HG02938 (cell line): ENCODE measurements at regions not wholly inside any gene's neighbourhood (a gene's known extent, or its start where the extent isn't known, plus 50 kb on each side); places are given as distances from the start of the nearest gene placed in this dataset.
"Not testable (repeated sequence)": the region's sequence is repeated elsewhere in the genome, so short reads cannot be mapped to it uniquely, and the experiment has no call there.

Source experiments
- ATAC-seq: cut with Tn5 transposase; IDR thresholded peaks from one replicate; pipeline ENCODE4 v1.9.1; 2021; ENCODE audit warnings: mild to moderate bottlenecking, moderate library complexity; ENCODE audit not compliant: unreplicated experiment

- ATAC-seq = no peak
Measured at GRCh38 chr14:56023661-56024081, 94.5 kb upstream of the PELI2 start.

GRCh38 chr14:56025191-56025590 lies 93.0 kb upstream of the PELI2 start:
- no peak for ATAC-seq

DNA sequence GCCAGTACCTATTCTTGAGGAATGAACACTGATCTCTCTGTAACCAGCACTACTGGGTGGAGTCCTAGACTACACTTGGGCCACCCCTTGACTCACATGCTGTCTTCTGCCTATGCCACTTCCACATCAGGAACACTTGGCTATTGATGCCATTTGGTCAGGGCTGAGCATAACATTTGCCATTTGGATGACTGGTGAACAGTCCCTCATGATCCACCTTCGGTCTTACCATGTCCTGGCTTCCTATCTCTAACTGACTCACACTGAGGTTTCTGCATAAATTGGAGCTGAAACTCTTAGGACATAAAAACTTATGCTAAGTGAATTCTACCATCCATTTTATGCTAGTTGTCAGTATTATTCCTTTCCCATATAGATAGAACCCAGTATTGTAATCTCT lies 91.7 kb upstream of the PELI2 start:
- ATAC-seq = no peak

DNA sequence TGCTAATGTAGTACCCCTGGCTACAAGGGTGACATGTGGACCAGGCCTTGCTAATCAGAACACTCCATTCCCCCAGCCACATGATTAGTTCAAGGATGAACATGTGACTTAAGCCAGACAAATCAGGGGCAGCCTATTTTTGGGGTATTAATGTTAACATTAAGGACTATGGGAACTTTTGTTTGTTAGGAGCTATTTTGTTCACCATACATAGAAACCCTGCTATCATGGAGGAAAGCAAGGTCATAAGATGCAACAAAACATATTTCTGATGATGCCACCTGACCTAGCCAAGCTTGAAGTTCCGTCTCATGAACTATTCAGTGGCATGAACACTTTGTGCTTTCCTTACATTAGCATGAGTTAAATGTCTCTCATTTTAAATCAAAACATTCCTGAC lies 90.8 kb upstream of the PELI2 start:
- ATAC-seq = no peak

GRCh38 chr14:56027916-56028712 lies 90.1 kb upstream of the PELI2 start:
- no peak for ATAC-seq

DNA sequence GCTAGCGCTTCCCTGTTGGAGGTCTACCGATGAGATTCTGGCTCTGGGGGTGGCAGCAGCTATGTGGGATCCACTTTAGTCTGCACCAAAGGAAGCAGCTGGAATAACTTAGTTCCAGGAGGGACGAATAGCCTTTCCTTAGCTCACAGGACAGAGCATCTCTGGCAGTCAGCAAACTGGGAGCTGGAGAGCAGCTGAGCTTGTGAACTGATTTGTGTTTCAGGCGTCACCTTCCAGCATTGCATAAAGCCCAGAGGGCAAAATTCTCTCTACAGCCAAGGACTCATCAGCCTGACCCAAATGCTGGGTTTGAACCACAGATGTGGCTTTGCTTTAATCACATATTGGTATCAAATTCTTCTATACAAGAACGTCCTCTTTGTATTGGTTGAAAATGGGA lies 81.9 kb upstream of the PELI2 start:
- no peak for ATAC-seq

- ATAC-seq = no peak
Measured at GRCh38 chr14:56040121-56040520, 78.1 kb upstream of the PELI2 start.

DNA sequence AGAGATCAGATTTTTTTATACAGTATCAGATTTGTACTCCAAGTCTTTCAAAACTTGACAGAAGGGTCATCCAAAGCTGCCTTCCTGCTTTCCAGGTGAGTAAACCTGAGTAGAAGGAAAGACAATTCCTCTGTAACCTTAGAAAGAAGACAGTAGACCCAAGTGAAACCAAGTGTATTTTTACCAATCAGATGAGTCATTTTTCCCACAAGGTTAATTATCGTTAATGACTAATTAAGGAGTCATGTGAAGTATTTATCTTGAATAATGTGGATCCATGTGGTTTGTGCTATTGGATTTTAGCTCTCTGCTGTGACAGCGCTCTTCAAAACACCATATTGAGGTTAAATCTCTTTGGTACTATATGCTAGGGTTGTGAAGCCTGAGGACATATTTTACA lies 74.0 kb upstream of the PELI2 start:
- ATAC-seq = no peak

DNA sequence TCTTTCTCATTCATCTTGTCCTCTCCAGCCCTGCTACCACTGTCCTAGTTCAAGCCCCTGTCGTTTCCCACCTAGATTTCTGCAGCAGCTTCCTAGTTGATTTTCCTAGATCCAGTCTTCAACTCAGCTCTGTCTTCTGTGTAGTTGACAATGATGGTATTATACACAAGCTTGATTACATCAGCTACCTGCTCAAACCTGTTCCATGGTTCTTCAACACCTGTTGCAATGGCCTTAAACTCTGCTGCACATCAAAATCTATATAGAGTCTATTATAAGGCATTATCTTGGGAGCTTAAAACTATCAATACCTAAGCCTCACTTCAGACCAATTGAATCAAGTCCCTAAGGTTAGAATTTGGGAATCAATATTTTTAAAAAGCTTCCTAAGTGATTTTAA lies 71.7 kb upstream of the PELI2 start:
- no peak for ATAC-seq

GRCh38 chr14:56046996-56047395 lies 71.2 kb upstream of the PELI2 start:
- no peak for ATAC-seq

DNA sequence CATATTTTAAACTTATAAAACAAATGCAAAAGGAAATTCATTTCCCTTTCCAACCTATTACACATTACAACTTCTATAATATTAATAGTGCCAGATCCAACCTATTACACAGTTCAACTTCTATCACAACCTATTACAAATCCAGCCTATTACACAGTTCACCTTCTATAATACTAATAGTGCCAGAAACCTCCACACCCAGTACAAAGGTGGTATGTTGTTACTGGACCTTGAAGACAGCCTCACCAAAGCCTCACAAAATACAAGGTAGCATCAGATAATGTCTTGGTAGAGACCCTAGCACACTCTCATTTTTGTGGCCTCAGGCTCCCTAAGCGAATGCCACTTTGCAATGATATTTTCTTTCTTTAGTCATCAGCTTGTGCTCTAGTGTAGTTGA lies 68.7 kb upstream of the PELI2 start:
- no peak for ATAC-seq

DNA sequence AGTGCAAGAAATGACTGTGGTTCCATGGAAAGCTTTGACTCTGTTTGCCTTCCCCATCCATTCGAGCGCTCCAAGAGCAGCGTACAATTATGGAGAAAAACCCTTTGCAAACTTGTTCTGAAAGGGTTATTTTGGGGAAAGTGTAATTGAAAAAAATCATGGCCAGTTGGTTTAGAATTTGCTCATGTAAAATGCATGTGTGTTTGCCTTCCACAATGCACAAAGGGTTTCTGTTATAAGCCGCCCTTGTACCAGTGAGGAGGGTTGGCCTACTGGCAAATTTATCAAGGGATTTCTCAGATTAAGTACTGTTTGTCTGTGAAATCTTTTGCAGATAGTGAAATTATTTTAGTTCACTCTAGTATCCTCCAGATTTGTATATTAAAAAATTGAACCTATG lies 62.7 kb upstream of the PELI2 start:
- ATAC-seq = no peak

DNA sequence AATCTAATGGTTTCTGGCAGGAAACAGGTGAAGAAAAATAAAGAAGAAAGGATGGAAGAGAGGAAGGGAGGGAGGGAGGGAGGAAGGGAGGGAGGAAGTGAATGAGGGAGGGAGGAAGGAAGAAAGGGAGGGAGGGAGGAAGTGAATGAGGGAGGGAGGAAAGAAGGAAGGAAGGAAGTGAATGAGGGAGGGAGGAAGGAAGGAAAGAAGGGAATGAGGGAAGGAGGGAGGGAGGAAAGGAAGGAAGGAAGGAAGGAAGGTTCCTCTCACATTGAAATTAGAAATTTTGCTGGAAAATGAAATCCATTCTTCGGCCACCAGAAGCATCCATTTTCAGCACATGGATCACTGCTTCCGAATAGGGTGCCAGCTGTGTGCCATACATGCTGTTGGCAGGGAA lies 62.2 kb upstream of the PELI2 start:
- ATAC-seq = no peak

- ATAC-seq = no peak
Measured at GRCh38 chr14:56057071-56057741, 61.0 kb upstream of the PELI2 start.

DNA sequence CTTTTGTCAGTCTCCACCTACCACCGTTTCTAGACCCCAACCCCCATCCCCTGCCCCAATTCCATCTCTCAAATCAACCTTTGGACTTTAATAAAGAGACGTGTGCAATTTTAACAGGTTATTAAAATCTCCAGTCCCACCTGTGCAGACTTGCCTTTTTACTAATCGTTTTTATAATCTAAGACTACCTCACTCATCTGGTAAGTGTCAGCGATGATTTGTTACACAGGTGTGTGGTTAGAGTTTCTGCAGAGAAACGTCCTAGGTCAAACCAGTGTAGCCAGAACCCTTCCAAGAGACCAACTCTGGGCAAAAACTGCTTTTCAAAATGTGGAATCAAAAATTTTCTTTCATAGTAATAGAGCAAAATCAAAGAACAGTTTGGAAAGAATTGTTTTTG lies 60.4 kb upstream of the PELI2 start:
- no peak for ATAC-seq

GRCh38 chr14:56059054-56059453 lies 59.2 kb upstream of the PELI2 start:
- ATAC-seq = no peak

- no peak for ATAC-seq
Measured at GRCh38 chr14:56061051-56061450, 57.2 kb upstream of the PELI2 start.

DNA sequence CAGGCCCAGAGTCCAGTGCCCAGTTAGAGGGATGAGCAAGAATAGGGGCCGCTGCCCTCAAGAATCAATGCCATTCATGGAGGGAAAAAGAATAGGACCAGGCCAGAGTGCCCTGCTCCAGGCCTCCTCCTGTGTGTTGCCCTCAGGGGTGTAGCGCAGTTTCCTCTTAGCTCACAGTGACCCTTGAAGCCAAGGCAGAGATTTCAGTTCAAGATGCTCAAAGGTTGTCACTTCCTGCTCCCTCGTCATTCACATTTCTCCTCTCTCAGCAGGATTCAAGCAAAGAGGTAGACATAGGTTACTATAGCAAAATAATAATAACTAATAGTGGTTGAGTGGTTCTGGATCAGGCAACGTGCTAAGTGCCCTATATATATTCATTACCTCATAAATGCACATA lies 55.1 kb upstream of the PELI2 start:
- no peak for ATAC-seq

- ATAC-seq = no peak
Measured at GRCh38 chr14:56064513-56064912, 53.7 kb upstream of the PELI2 start.

GRCh38 chr14:56065199-56065598 lies 53.0 kb upstream of the PELI2 start:
- ATAC-seq = not testable (repeated sequence)

- no peak for ATAC-seq
Measured at GRCh38 chr14:56065621-56066290, 52.5 kb upstream of the PELI2 start.
